ENCODE measurements at regions not wholly inside any gene's neighbourhood (a gene's known extent, or its start where the extent isn't known, plus 50 kb on each side); places are given as distances from the start of the nearest gene placed in this dataset.
A peak's percentile ranks its signal among the peaks of the same experiment; 100 is the strongest.
"Not testable (repeated sequence)": the region's sequence is repeated elsewhere in the genome, so short reads cannot be mapped to it uniquely, and the experiment has no call there.

DNA sequence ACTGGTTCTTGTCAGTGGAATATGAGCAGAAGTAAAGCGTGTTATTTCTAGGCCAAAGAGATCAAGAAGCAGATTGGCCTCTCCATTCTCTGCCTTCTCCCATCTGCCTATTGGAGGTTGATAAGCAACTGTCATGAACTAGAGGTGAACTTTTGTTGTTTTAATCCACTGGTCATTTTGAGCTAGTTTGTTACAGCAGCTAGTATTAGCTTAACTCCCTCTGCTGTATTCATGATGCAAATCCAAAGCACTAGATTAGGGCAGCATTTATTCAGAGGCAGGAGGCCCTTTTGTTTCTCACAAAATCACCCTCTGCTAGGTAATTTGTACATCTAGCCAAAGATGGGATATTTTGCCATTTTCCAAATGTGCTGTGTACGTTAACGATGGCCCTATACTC, 97.3 kb upstream of the DPT start:
- no peak for DNase-seq

DNA sequence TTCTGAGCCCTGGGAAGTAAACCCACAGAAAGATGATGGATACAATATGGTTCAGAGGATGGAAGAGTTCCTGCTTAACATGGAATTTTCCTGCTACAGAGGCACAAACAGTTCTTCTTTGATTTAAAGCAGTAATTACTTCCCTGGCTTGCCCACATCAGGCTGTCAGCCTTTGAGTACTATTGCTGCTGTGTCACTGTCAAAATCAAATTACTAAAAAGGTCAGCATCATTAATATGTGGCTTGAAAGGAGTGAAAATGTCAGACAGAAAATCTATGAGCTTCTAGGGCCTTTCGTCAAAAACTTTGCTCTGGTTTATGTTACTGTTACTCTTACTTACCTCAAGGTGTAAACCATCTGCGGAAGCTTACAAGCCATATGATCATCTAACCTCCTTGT, 98.6 kb upstream of the DPT start:
- no peak for DNase-seq

DNA sequence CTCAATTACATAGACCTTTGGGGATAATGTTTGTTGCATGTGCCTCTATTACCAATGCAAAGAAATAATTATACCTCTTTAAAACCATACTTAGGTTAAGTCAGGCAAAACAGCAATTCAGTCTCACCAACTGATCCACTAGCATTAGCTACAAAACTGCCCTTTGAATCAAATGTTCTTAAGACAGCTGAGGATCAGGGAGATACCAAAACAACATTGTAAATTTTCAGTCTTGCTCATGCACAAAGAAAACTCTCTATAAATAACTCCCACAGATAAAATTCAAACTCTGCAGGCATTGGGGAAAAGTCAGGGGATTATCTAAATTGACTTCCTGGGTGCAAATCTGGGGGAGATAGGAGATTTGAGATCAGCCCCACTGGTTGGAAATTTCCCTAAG, 100.9 kb upstream of the DPT start:
- DNase-seq: no peak

DNA sequence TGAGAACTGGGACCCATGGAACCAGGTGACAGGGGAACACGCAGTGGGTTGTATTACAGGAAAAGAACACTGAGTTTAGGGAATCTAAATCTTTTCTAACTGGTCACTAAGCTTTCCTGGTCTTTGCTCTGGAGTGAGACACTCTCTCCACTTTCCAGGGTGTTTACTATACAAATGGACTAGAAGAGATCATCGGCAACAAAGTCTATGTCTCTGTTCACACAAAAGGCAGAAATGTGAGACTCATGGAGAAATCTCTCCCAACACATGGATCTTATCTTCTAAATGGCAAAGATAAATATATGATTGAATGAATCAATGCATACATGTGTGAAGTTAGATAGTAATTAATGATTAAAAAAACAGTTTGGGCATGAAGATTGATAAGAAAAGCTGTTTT, 101.6 kb upstream of the DPT start:
- no peak for DNase-seq

DNA sequence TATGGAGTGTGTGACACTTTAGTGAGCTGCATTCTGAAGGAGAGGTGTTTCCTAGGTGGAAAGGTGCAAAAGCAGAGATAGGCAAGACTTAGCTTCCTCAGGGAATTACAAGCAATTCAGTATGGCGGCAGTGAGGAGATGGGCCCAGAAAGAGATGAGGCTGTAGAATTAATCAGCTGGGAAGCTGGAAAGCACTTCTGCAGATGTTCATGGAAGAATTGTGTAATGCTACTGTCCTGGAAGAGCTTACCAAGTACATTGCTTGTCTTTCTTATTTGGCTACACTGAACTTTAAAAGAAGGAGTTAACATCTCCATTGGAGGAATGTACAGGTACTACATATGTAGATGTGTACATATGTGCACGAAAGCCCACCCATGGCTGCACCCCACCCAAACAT, 103.7 kb upstream of the DPT start:
- no peak for DNase-seq

DNA sequence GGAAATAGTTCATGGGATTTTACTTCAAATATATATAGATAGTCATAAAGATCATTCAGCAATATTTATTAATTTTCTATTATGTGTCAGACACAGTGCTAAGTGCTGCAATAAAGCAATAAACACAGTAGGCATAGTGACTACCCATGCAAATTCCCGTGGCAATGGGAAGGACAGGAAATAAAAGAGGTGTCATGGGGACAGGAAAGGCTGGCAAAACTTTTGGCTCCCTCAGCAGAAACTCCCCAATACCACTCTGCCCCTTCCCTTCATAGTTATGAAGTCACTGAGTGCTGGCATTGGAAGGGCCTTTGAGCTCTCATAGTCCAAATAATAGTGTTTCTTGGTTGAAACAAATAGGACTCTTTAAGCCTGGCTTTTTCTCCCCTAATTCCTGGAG, 104.4 kb upstream of the DPT start:
- no peak for DNase-seq

DNA sequence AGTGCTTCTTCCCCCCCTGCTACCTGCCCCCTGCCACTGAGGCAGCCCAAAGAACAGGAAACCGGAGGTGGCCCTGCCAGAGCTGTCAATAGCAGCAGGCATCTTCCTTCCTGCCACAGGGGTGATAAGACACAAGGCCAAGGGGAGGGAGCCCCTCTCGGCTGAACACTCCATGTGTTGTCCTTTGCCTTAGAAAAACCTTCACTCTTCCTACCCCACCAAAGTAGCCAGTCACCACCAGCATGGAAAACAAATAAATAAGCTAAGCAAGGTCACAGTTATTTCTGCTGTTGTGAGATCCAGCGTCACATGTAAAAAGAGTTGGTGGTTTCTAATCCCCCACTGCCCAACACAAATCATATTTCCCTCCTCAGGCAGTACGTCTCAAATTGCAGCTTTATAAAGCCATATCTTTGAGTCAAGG, 104.8 kb upstream of the DPT start:
- peak; percentile 25 for DNase-seq

DNA sequence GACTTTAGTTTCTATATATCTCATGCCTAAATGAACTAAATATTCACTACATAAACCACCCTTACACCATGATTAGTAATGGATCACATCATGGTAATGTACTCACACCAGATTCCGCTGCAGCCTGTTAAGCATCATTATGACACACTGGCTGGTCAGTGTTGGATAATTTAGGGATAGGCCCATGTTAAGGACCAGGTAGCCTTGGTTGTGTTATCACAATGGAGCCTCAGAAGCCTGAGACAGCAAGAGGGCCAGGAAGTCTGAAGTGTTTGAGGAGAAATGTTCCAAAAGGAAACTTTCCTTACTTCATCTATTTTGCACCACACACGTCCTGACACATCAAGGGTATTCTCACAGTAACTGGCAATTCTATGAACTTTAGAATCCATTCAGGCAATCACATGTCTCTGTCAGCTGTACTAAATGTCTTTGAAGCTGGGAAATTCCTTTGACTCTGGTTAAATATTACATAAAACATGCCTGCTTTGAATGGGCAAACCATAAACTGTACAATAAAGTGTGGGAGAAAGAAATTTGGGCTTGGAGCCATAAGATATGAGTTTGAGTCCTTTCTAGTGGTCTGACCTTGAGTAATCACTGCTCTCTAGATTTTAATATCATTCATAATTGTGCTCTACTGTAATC, 105.3 kb upstream of the DPT start:
- no peak for DNase-seq

DNA sequence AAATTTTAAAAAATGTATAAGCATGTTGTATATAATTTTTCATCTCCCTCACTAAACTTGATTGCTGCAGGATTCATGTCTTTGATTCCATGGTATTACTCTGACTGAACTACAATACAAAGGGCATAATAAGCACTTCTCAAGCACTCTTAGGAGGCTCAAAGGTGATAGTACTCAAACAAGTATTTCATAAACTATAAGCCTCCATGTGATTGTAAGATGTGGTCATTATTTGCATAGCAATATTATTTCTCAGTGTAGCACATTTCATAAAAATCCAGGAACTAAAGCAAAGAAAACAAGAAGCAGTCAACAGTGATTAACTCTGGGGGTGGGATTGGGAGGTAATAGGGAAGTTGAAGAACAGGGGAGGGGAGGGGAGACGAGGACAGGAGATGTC, 106.2 kb upstream of the DPT start:
- no peak for DNase-seq

DNA sequence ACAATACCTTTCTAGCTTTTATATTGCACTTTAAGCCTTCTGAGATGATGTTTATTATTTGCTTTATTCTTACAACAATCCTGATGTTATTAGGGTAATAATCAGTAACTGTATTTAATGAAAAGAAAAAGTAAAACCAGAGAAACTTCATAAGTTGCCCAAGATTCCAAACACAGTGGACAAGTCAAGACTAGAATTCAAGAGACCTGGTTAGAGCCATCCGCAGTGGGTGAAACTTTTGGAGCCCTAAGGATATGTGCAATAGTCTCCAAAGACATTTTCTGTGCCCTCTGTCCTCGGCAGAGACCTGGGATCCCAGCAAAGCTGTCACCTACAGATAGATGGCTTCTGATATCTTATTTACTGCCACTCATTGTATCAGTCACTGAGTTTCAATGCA, 106.8 kb upstream of the DPT start:
- DNase-seq: no peak

DNA sequence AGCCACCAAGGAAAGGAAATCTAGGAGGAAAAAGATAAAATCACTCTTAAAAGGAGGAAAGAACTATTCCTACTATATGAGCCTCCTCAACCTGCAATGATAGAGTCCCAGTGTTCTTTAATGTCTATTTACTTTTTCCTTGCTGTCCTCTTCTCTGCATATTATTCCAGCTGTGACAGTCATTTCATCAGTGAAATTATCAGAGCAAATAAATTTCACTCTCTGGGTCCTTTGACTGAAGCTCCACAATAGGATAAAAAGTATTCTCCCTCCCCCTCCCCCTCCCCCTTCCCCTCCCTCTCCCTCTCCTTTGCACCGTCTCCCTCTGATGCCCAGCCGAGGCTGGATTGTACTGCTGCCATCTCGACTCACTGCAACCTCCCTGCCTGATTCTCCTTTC, 107.5 kb upstream of the DPT start:
- no peak for DNase-seq

DNA sequence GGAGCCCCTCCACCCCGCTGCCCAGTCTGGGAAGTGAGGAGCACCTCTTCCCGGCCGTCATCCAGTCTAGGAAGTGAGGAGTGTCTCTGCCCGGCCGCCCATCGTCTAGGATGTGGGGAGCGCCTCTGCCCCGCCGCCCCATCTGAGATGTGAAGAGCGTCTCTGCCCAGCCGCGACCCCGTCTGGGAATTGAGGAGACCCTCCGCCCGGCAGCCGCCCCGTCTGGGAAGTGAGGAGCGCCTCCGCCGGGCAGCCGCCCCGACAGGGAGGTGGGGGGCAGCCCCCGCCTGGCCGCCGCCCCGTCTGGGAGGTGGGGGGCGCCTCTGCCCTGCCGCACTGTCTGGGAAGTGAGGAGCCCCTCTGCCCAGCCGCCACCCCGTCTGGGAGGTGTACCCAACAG, 108.2 kb upstream of the DPT start:
- DNase-seq: not testable (repeated sequence)

DNA sequence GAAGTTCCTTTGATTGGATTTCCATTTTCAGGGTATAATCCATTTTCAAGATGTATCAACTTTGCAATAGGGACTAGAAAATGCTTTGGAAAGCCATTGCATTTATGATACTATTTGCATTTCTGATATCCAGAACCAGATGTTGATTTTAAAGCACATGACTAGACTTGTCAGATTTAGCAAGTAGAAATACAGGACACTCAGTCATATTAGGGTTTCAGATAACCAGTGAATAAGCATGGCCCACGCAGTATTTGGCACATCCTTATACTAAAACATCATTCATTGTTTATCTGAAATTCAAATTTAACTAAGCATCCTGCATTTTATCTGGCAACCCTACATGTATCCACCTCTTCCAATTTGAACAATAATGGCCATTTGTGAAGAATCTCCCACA, 113.3 kb upstream of the DPT start:
- DNase-seq: no peak

DNA sequence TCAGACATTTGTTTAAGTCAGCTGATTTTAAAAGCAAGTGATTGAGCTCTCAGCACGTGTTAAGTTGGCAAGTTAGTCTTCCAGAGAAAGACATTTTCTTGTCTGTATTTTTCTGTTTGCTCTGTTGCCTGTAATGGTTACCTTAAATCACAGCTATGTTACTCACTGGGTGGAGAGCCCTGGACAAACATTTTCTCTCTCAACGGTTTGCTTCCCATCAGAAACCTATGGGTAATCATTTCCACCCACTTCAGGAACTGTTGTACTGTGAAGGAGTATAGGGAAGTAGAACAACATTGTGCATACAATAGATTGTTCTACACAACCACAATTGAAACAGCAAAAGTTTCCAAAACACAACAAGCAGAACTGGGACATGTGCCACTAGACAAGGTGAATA, 113.9 kb upstream of the DPT start:
- DNase-seq: no peak

DNA sequence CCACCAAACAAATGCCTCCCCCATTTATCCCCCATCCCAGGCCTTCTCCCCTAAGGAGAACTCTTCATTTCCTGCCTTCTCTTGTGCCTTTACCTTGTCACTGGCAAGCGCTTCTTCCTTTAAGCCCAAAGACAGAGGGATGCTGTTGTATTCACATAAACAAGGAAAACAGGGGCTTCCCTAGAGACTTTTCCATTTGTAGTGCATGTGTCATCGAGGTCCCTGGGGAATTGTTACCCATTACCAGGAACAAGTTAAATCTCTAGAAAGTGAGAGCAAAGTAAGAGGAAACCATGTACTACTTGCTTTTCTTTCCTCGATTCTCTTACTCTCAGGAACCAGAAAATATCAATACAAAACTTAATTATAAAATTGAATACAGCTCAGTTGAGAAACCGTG, 114.4 kb upstream of the DPT start:
- no peak for DNase-seq

DNA sequence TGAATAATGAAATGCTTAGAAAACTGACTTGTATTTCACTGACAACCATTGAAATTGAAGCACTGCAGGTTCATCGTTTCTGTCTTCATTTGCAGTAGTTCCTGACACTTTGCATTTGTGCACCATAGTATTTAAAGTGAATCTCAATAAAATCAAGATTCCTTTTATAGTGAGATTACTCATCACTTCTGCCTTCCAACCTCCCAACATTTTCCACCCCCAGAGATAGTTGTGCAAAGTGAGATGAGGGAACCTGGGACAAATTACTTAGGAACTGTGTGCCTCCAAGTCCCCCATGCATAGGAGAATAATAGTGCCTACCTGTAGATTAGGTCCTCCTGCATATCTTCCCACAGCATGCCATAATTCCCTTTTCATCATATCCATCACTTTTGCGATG, 114.9 kb upstream of the DPT start:
- DNase-seq: no peak

DNA sequence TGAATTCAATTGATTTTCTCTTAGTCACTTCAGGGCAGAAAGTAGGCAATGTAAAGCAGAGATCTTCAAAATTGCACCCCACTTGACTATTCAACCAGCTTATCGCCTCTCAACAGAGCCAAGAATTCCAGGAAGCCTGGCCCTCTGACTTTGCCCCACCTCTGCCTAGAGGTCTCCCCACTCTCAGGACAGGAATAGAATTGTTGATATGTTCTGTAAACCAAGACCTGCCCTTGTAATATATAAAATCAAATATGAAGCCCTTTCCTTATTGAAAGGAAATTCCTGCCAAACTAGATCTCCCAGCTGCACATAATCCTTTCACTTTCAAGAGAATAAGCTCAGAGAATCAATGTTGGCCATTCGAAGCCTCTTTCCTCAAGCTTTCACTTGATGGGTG, 116.1 kb upstream of the DPT start:
- DNase-seq: no peak

DNA sequence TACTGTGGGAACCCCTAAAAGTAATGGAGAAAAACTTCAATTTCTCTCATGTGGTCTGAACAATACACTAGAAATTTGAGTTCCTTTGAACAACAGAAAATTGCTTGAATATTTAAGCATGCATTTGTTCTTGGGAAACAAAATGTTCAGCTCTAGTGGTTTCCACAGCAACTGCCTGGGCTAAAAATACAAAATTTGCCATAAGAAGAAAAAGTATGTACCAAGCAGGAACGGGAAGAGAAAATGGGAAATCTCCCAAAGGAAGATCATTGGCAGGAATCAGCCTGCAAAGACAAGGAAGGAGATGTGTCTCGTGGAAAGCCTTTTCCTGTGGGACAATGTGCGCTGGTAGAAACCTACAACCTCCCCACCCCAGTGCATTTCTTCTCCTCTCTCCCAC, 119.0 kb upstream of the DPT start:
- no peak for DNase-seq

DNA sequence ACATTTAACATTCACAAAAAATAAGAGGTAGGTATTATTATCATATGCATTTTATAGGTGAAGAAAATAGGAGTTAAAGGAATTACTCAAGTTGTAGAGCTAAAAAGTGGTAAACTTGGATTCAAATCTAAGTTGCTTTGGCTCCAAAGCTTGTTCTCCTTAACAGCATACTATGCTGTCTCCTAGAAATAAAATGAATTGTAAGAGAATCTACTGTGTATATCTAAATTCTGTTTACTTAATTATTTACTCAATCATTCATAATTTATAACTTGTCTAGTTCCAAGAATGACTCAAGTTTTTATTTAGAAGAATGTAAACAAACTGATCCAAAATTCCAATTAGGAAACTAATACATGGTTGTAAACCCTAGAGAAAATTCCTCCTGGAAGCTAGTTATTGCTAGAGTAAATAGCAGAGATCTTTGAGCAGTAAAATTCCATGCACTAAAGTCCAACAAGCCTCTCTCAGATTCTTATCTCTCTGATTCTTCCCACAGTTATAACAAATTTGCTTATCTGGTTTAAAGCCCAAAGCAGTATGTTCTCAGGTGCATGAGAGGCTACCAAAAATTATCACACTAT, 132.5 kb upstream of the DPT start:
- DNase-seq: no peak

DNA sequence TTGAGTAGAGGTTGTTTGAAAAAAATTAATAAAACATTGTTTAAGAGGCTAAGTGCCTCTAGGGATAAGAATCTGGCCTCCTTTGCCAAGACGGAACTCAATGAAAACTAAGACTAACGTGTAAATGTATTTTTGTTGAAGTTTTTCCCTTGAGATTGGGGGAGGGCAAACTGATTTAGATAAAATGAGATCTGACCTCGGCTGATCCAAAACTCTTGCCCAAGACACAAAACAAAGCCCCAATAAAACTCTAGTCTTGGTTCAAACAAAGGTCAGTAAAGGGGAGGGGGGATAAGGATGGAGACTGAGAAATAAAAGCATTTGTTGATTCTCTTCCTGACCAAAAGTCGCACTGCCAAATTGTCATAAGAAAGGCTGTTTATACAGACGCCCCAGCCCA, 134.8 kb upstream of the DPT start:
- no peak for DNase-seq

DNA sequence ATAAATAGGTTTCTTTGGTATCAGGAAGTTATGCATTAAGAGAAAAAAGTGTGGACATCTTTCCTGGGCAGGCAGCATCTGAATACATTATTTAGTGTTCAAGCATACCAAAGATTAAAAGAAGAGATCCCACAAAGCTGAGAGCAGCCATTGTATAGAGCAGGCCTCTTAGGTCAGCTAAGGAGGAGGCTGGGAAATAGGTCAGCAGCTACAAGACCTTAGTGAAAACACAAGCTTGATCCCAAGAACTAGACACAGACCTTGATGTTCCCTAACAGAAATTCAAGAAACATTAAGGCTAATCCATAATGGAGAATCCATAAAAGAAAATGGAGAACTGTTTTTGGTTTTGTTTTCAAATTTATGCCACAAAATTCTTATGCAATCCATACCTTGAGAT, 135.3 kb upstream of the DPT start:
- no peak for DNase-seq

DNA sequence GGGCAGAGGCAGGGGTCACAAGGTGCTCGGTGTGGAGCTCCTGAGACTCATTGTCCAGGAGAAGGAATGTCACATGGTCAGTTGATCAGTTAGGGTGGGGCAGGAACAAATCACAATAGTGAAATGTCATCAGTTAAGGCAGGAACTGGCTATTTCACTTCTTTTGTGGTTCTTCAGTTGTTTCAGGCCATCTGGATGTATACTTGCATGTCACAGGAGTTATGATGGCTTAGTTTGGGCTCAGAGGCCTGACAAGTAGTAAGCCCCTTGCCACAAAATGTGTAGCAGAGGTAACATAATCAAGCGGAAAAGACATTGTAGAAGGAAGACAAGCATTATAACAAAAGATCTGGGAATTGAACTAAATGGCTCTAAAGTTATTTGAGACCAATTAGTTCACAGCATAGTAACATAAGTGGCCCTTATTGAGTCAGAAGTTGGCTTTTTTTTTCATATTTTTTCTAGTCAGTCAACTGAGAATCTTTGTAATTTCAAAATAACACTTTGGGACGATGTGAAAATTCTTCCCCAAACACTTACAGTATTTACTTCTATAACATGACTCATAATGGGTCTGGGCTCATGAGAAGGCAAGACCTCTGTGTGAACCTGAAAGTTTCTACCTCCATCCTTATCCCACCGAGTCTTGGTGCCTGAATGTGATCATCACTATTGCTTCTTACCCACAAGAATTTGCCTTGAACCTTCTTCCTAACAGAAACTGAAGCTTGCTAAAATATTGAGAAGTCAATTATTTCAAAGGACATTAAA, 137.0 kb upstream of the DPT start:
- DNase-seq: no peak

DNA sequence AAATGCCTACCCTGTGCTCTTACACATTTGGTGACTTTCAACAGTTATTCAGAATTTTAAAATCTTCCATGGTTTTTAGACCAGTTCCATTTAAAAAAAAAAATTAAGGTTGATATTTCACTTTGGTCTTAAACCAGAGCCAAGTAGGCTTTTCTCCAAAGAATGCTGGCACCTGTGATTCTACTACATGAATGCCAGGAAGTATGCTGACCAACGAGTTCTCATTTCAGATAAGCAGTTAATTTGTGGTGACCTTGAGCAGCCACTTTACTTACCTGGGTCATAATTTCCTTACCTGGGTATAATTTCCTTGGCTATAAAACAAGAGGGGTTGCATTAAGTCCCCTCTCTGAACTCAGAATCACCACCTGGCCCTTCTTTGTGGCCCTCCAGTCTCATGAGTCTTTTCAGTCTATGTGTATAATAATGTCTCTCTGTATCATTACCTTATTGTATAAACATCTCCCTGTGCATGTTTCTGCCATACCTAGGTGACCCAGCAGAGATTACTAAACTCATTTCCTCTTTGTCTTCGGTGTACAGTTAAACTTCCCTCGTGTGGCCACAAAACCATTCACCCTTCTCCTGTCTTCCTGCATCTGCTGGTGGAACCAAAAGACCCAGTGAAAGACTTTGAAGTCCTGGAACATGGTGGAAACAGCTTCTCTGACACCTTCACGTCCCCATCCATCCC, 139.1 kb upstream of the DPT start:
- DNase-seq: no peak

DNA sequence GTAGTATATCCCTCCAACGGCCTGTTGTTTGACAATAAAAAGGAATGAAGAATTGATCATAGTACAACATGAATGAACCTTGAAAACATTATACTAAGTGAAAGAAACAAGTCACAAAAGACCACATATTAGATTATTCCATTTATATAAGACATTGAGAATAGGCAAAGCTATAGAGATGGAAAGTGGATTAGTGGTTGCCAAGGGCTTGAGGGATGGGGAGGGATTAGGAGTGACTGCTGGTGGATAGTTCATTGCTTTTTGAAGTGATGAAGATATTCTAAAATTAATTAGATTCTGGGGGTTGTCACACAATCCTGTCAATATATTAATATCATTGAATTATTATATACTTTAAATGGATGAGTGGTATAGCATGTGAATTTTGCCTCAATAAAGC, 142.5 kb upstream of the DPT start:
- DNase-seq: no peak
